Lower lobe of right lung (tissue), 2 donors: ENCODE measurements at regions not wholly inside any gene's neighbourhood (a gene's known extent, or its start where the extent isn't known, plus 50 kb on each side); places are given as distances from the start of the nearest gene placed in this dataset.
"Not testable (repeated sequence)": the region's sequence is repeated elsewhere in the genome, so short reads cannot be mapped to it uniquely, and the experiment has no call there.

Source experiments
- ATAC-seq, 2 donors: fragments of 200-7000 bp; cut with Tn5 transposase; one replicate each; pipeline ENCODE4 v1.9.1; 2020 to 2022; ENCODE audit warnings: mild to moderate bottlenecking in 2 of 2, moderate library complexity in 2 of 2
- DNase-seq: peaks from one replicate; pipeline ENCODE4 v3.0.0-alpha.2; 2020
- H3K27ac ChIP-seq: fragments of 200-600 bp; one replicate; pipeline ENCODE4 v1.8.0; 2022
- H3K27me3 ChIP-seq: fragments of 200-600 bp; one replicate; pipeline ENCODE4 v1.8.0; 2022; ENCODE audit warnings: low read depth
- H3K36me3 ChIP-seq: fragments of 200-600 bp; one replicate; pipeline ENCODE4 v1.8.0; 2022; ENCODE audit warnings: mild to moderate bottlenecking
- H3K4me1 ChIP-seq: fragments of 200-600 bp; one replicate; pipeline ENCODE4 v1.8.0; 2022
- H3K4me3 ChIP-seq: fragments of 200-600 bp; one replicate; pipeline ENCODE4 v1.8.0; 2022; ENCODE audit warnings: mild to moderate bottlenecking
- H3K9me3 ChIP-seq: fragments of 200-600 bp; one replicate; pipeline ENCODE4 v1.8.0; 2022
- CTCF ChIP-seq: fragments of 200-600 bp; IDR thresholded peaks from one replicate; pipeline ENCODE4 v1.8.0; 2022; ENCODE audit warnings: antibody characterized with exemption, mild to moderate bottlenecking
- intact Hi-C: fragments of 100-400 bp; cut with DNase I; formaldehyde crosslinking; loops from one replicate; pipeline ENCODE4 v1.11.0; 2022
- donor health status: DM: no; HTN: yes; CAD: no; lungs with severe emphysema.

GRCh38 chr10:52387744-52388143 is 73.7 kb downstream of the DKK1 start:
- no peak for TF ChIP-seq CTCF
- no peaks in the 10 kb centered on the region for H3K36me3 ChIP-seq
- ATAC-seq (no peak), DNase-seq (no peak)
- no peaks in the 10 kb centered on the region for H3K4me1 ChIP-seq
- H3K9me3 ChIP-seq = no peaks in the 10 kb centered on the region
- no peaks in the 10 kb centered on the region for H3K27me3 ChIP-seq
- no peak overlapping the region for H3K4me3 ChIP-seq
- H3K27ac ChIP-seq = no peak overlapping the region
- intact Hi-C loops = no loop called here

DNA sequence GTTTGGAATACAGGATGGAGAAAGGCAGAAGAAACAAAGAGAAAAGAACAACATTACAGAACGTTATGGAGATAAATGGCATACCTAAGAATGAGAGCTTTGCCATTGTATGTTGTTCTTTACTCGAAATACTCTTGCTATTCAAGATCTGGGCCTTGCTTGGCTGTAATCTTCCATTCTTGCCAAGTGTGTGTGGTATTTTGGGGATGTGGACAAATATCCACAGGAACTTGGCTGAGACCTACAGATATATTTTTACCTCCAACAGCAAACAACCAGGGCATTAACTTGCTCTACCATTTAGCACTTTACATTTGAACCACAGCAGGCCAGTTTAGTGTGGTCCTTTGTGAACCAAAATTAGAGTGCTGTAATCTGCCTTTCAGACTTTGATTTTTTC is 76.3 kb downstream of the DKK1 start:
- no peak overlapping the region for H3K27ac ChIP-seq
- intact Hi-C loops = no loop called here
- ATAC-seq (no peak), DNase-seq (no peak)
- H3K27me3 ChIP-seq = no peaks in the 10 kb centered on the region
- no peak for TF ChIP-seq CTCF
- H3K9me3 ChIP-seq = no peaks in the 10 kb centered on the region
- no peaks in the 10 kb centered on the region for H3K36me3 ChIP-seq
- no peaks in the 10 kb centered on the region for H3K4me1 ChIP-seq
- H3K4me3 ChIP-seq = no peak overlapping the region

- TF ChIP-seq CTCF = no peak
- Histone ChIP-seq H3K27ac (no peak overlapping the region), H3K36me3 (no peaks in the 10 kb centered on the region), H3K9me3 (no peaks in the 10 kb centered on the region), H3K4me1 (no peaks in the 10 kb centered on the region), H3K4me3 (no peak overlapping the region), H3K27me3 (no peaks in the 10 kb centered on the region)
- intact Hi-C loops = no loop called here
- no peak for ATAC-seq
- DNase-seq = no peak
Measured at GRCh38 chr10:52391927-52392602, 78.0 kb downstream of the DKK1 start.

GRCh38 chr10:52394246-52394645 is 80.2 kb downstream of the DKK1 start:
- Histone ChIP-seq H3K4me1 (no peaks in the 10 kb centered on the region), H3K36me3 (no peaks in the 10 kb centered on the region), H3K4me3 (no peak overlapping the region), H3K9me3 (no peaks in the 10 kb centered on the region), H3K27ac (no peak overlapping the region), H3K27me3 (no peaks in the 10 kb centered on the region)
- ATAC-seq = no peak
- intact Hi-C loops = no loop called here
- no peak for TF ChIP-seq CTCF
- no peak for DNase-seq

- ATAC-seq = no peak
- intact Hi-C loops = no loop called here
- no peak for TF ChIP-seq CTCF
- no peak for DNase-seq
- no peak overlapping the region for H3K27ac ChIP-seq
- H3K4me1 ChIP-seq = no peaks in the 10 kb centered on the region
- no peaks in the 10 kb centered on the region for H3K9me3 ChIP-seq
- H3K4me3 ChIP-seq = no peak overlapping the region
- no peaks in the 10 kb centered on the region for H3K27me3 ChIP-seq
- H3K36me3 ChIP-seq = no peaks in the 10 kb centered on the region
Measured at GRCh38 chr10:52400562-52400961, 86.5 kb downstream of the DKK1 start.

DNA sequence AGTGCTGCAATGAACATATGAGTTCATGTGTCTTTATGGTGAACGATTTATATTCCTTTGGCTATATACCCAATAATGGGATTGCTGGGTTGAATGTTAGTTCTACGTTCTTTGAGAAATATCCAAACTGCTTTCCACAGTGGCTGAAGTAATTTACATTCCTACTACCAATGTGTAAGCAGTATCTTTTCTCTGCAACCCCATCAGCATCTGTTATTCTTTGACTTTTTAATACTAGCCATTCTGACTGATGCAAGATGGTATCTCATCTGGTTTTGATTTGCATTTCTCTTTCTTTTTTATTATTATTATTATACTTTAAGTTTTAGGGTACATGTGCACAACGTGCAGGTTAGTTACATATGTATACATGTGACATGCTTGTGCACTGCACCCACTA is 89.7 kb downstream of the DKK1 start:
- DNase-seq, H3K4me1 ChIP-seq, H3K4me3 ChIP-seq, H3K27me3 ChIP-seq, H3K9me3 ChIP-seq, H3K27ac ChIP-seq, intact Hi-C loops, H3K36me3 ChIP-seq, ATAC-seq: not testable (repeated sequence)
